ENCODE measurements at regions not wholly inside any gene's neighbourhood (a gene's known extent, or its start where the extent isn't known, plus 50 kb on each side); places are given as distances from the start of the nearest gene placed in this dataset.
"Not testable (repeated sequence)": the region's sequence is repeated elsewhere in the genome, so short reads cannot be mapped to it uniquely, and the experiment has no call there.

GRCh38 chr3:16767006-16767405, 117.7 kb upstream of the PLCL2 start:
- H3K4me3 ChIP-seq (ENCODE audit: low read depth, low read length) = no peak overlapping the region
- DNase-seq (ENCODE audit: low read depth) = no peak
- TF ChIP-seq, protein P1, sequence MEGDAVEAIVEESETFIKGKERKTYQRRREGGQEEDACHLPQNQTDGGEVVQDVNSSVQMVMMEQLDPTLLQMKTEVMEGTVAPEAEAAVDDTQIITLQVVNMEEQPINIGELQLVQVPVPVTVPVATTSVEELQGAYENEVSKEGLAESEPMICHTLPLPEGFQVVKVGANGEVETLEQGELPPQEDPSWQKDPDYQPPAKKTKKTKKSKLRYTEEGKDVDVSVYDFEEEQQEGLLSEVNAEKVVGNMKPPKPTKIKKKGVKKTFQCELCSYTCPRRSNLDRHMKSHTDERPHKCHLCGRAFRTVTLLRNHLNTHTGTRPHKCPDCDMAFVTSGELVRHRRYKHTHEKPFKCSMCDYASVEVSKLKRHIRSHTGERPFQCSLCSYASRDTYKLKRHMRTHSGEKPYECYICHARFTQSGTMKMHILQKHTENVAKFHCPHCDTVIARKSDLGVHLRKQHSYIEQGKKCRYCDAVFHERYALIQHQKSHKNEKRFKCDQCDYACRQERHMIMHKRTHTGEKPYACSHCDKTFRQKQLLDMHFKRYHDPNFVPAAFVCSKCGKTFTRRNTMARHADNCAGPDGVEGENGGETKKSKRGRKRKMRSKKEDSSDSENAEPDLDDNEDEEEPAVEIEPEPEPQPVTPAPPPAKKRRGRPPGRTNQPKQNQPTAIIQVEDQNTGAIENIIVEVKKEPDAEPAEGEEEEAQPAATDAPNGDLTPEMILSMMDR (conservative IDR thresholded peaks at IDR 0.05; ENCODE audit: low read depth, low read length) = no peak

DNA sequence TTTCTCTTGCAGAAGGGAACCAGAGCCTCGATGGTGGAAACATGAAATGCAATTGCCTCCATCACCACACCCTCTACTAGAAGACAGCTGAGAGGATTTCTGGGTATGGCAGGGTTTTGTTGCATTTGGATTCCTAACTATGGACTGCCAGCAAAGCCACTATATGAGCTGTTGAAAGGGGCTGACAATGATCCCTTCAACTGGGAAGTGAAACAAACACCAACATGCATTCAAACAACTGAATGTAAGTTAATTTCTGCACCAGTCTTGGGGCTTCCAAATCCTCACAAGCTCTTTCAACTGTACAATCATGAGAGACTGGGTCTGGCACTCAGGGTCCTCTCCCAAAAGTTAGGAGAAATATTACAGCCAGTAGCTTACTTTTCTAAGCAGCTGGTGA, 116.7 kb upstream of the PLCL2 start:
- TF ChIP-seq, protein P1 (conservative IDR thresholded peaks at IDR 0.05; ENCODE audit: low read depth, low read length) = no peak
- DNase-seq (ENCODE audit: low read depth) = no peak
- no peak overlapping the region for H3K4me3 ChIP-seq (ENCODE audit: low read depth, low read length)

DNA sequence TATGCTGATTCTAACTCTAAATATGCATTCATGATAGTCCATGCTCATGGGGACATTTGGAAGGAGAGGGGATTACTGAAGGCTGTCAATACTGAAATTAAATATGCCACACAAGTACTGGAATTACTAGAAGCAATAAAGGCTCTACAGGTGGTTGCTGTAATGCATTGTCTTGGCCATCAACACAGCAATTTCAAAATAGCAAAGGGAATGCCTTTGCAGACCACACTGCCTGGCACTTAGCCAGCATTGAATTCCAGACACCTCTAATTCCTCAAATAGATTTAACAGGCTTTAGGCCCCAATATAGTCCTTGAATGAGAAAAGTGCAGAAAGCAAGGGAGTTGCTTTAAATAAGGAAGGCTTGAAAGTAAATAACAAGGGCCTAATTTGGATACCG, 115.8 kb upstream of the PLCL2 start:
- peak; percentile 56 for DNase-seq (ENCODE audit: low read depth)
- H3K4me3 ChIP-seq (ENCODE audit: low read depth, low read length) = no peak overlapping the region
- TF ChIP-seq, protein P1 (conservative IDR thresholded peaks at IDR 0.05; ENCODE audit: low read depth, low read length) = no peak

GRCh38 chr3:16769525-16769924, 115.2 kb upstream of the PLCL2 start:
- peak overlapping the region; percentile 36 for H3K4me3 ChIP-seq (ENCODE audit: low read depth, low read length)
- TF ChIP-seq, protein P1 (conservative IDR thresholded peaks at IDR 0.05; ENCODE audit: low read depth, low read length) = no peak
- DNase-seq (ENCODE audit: low read depth) = no peak

- peak overlapping the region; percentile 36 for H3K4me3 ChIP-seq (ENCODE audit: low read depth, low read length)
- TF ChIP-seq, protein P1 (conservative IDR thresholded peaks at IDR 0.05; ENCODE audit: low read depth, low read length) = no peak
- DNase-seq (ENCODE audit: low read depth) = peak; percentile 80
Measured at GRCh38 chr3:16770021-16770420, 114.7 kb upstream of the PLCL2 start.

DNA sequence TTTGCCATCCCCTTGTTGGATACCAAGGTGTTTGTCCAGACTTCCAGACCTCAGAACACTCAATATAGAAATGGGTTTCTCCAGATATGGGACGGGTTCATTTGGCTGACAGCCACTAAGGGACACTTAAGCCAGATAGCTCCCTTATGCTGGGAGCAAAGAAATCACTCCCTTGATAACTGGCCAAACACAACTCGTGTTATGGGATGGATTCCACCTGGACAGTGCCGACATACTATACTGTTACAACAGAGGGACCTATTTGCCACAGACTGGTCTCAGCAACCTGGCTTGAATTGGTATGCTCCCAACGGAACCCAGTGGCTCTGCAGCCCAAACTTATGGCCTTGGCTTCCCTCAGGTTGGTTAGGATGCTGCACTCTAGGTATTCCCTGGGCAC, 114.0 kb upstream of the PLCL2 start:
- no peak for DNase-seq (ENCODE audit: low read depth)
- no peak overlapping the region for H3K4me3 ChIP-seq (ENCODE audit: low read depth, low read length)
- TF ChIP-seq, protein P1 (conservative IDR thresholded peaks at IDR 0.05; ENCODE audit: low read depth, low read length) = no peak

DNA sequence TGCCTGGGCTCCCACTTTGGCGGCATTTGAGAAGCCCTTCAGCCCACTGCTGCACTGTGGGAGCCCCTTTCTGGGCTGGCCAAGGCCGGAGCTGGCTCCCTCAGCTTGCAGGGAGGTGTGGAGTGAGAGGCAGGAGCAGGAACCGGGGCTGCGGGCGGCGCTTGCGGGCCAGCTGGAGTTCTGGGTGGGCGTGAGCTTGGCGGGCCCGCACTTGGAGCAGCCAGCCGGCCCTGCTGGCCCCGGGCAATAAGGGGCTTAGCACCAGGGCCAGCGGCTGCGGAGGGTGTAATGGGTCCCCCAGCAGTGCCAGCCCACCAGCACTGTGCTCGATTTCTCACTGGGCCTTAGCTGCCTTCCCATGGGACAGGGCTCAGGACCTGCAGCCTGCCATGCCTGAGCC, 111.2 kb upstream of the PLCL2 start:
- not testable (repeated sequence) for DNase-seq (ENCODE audit: low read depth); H3K4me3 ChIP-seq (ENCODE audit: low read depth, low read length)

DNA sequence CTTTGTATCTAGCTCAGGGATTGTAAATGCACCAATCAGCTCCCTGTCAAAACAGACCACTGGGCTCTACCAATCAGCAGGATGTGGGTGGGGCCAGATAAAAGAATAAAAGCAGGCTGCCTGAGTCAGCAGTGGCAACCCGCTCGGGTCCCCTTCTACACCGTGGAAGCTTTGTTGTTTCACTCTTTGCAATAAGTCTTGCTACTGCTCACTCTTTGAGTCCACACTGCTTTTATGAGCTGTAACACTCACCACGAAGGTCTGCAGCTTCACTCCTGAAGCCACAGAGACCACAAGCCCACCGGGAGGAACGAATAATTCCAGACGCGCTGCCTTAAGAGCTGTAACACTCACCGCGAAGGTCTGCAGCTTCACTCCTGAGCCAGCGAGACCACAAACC, 110.2 kb upstream of the PLCL2 start:
- not testable (repeated sequence) for H3K4me3 ChIP-seq (ENCODE audit: low read depth, low read length); DNase-seq (ENCODE audit: low read depth)
